GM12865 (cell line): ENCODE measurements at regions not wholly inside any gene's neighbourhood (a gene's known extent, or its start where the extent isn't known, plus 50 kb on each side); places are given as distances from the start of the nearest gene placed in this dataset.
"Not testable (repeated sequence)": the region's sequence is repeated elsewhere in the genome, so short reads cannot be mapped to it uniquely, and the experiment has no call there.

Experiments used
- DNase-seq: peaks from one replicate; pipeline ENCODE4 v3.0.0; 2010; ENCODE audit warnings: low read depth
- H3K4me3 ChIP-seq: 2 replicates; pipeline ENCODE4 v1.5.1; 2011; ENCODE audit warnings: mild to moderate bottlenecking, low read depth, low read length, control low read depth
- CTCF ChIP-seq: IDR thresholded peaks from 2 replicates; pipeline ENCODE4 v1.5.1; 2011; ENCODE audit warnings: low read length, control low read depth, low read depth, inconsistent platforms; ENCODE audit not compliant: insufficient read depth; ENCODE audit errors: missing control alignments

- H3K4me3 ChIP-seq = no peak overlapping the region
- no peak for TF ChIP-seq CTCF
- no peak for DNase-seq
Measured at GRCh38 chr1:68868606-68869005, 371.7 kb upstream of the DEPDC1 start.

GRCh38 chr1:68873144-68873543, 376.3 kb upstream of the DEPDC1 start:
- no peak overlapping the region for H3K4me3 ChIP-seq
- TF ChIP-seq CTCF = no peak
- no peak for DNase-seq

GRCh38 chr1:68881330-68882194, 384.7 kb upstream of the DEPDC1 start:
- not testable (repeated sequence) for H3K4me3 ChIP-seq, DNase-seq

- no peak for TF ChIP-seq CTCF
- no peak overlapping the region for H3K4me3 ChIP-seq
- no peak for DNase-seq
Measured at GRCh38 chr1:68889471-68889870, 392.6 kb upstream of the DEPDC1 start.

GRCh38 chr1:68890736-68891135, 393.9 kb upstream of the DEPDC1 start:
- H3K4me3 ChIP-seq = no peak overlapping the region
- DNase-seq = no peak
- TF ChIP-seq CTCF = no peak

GRCh38 chr1:68904477-68904876, 407.6 kb upstream of the DEPDC1 start:
- no peak overlapping the region for H3K4me3 ChIP-seq
- no peak for TF ChIP-seq CTCF
- DNase-seq = no peak

GRCh38 chr1:68906431-68906830, 409.5 kb upstream of the DEPDC1 start:
- TF ChIP-seq CTCF = no peak
- no peak overlapping the region for H3K4me3 ChIP-seq
- no peak for DNase-seq
